ENCODE measurements at regions not wholly inside any gene's neighbourhood (a gene's known extent, or its start where the extent isn't known, plus 50 kb on each side); places are given as distances from the start of the nearest gene placed in this dataset.

GRCh38 chr2:54024576-54024975 lies 53.8 kb upstream of the PSME4 start:
- no peaks in the 10 kb centered on the region for H3K79me2 ChIP-seq (ENCODE audit: insufficient read depth, low read length)
- H3K4me2 ChIP-seq (ENCODE audit: low read depth, low read length, poor library complexity, severe bottlenecking): no peak overlapping the region
- H3K9me3 ChIP-seq (ENCODE audit: insufficient read depth, low read depth, low read length): no peaks in the 10 kb centered on the region
- no peak overlapping the region for H2AFZ ChIP-seq (ENCODE audit: low read length)
- H3K9me2 ChIP-seq (replicated peaks; ENCODE audit: low read depth, low read length): no peaks in the 10 kb centered on the region
- no peaks in the 10 kb centered on the region for H3K4me1 ChIP-seq (ENCODE audit: insufficient read depth, low read length, poor library complexity, severe bottlenecking)
- no peak overlapping the region for H3K9ac ChIP-seq (ENCODE audit: low read depth, low read length, poor library complexity, severe bottlenecking)
- no peaks in the 10 kb centered on the region for H3K36me3 ChIP-seq (ENCODE audit: insufficient read depth, low read length)
- TF ChIP-seq CTCF (conservative IDR thresholded peaks at IDR 0.05; ENCODE audit: low read length) (no peak), EZH2phosphoT487 (IDR thresholded peaks at IDR 0.05; ENCODE audit: borderline replicate concordance) (no peak)
- H3K4me3 ChIP-seq (ENCODE audit: low read length, poor library complexity, severe bottlenecking): no peak overlapping the region
- H4K20me1 ChIP-seq (ENCODE audit: insufficient read depth, low read length, poor library complexity, severe bottlenecking): no peaks in the 10 kb centered on the region
- H3K27me3 ChIP-seq (ENCODE audit: insufficient read depth, low read length, poor library complexity, severe bottlenecking): no peaks in the 10 kb centered on the region
- no peaks in the 10 kb centered on the region for H3F3A ChIP-seq (ENCODE audit: low read depth)

- Histone ChIP-seq H4K20me1 (ENCODE audit: insufficient read depth, low read length, poor library complexity, severe bottlenecking) (no peaks in the 10 kb centered on the region), H3K79me2 (ENCODE audit: insufficient read depth, low read length) (no peaks in the 10 kb centered on the region), H3K4me3 (ENCODE audit: low read length, poor library complexity, severe bottlenecking) (no peak overlapping the region), H3K9me2 (replicated peaks; ENCODE audit: low read depth, low read length) (no peaks in the 10 kb centered on the region), H3K9ac (ENCODE audit: low read depth, low read length, poor library complexity, severe bottlenecking) (no peak overlapping the region), H2AFZ (ENCODE audit: low read length) (no peak overlapping the region), H3K9me3 (ENCODE audit: insufficient read depth, low read depth, low read length) (no peaks in the 10 kb centered on the region), H3K27me3 (ENCODE audit: insufficient read depth, low read length, poor library complexity, severe bottlenecking) (no peaks in the 10 kb centered on the region), H3F3A (ENCODE audit: low read depth) (no peaks in the 10 kb centered on the region), H3K4me2 (ENCODE audit: low read depth, low read length, poor library complexity, severe bottlenecking) (no peak overlapping the region), H3K4me1 (ENCODE audit: insufficient read depth, low read length, poor library complexity, severe bottlenecking) (no peaks in the 10 kb centered on the region), H3K36me3 (ENCODE audit: insufficient read depth, low read length) (no peaks in the 10 kb centered on the region)
- TF ChIP-seq EZH2phosphoT487 (IDR thresholded peaks at IDR 0.05; ENCODE audit: borderline replicate concordance): no peak
- TF ChIP-seq CTCF (conservative IDR thresholded peaks at IDR 0.05; ENCODE audit: low read length): no peak
Measured at GRCh38 chr2:54021702-54022101, 50.9 kb upstream of the PSME4 start.

GRCh38 chr2:54020793-54021414 lies 50.1 kb upstream of the PSME4 start:
- no peaks in the 10 kb centered on the region for H3F3A ChIP-seq (ENCODE audit: low read depth)

More at GRCh38 chr2:54020793-54021414, 50.1 kb upstream of the PSME4 start:
- H3K9me3 ChIP-seq (ENCODE audit: insufficient read depth, low read depth, low read length): no peaks in the 10 kb centered on the region
- no peak overlapping the region for H2AFZ ChIP-seq (ENCODE audit: low read length)
- TF ChIP-seq EZH2phosphoT487 (IDR thresholded peaks at IDR 0.05; ENCODE audit: borderline replicate concordance): no peak
- TF ChIP-seq CTCF (conservative IDR thresholded peaks at IDR 0.05; ENCODE audit: low read length): no peak
- no peak overlapping the region for H3K9ac ChIP-seq (ENCODE audit: low read depth, low read length, poor library complexity, severe bottlenecking)
- H3K4me3 ChIP-seq (ENCODE audit: low read length, poor library complexity, severe bottlenecking): no peak overlapping the region
- no peak overlapping the region for H3K4me2 ChIP-seq (ENCODE audit: low read depth, low read length, poor library complexity, severe bottlenecking)
- H3K27me3 ChIP-seq (ENCODE audit: insufficient read depth, low read length, poor library complexity, severe bottlenecking): no peaks in the 10 kb centered on the region
- H3K36me3 ChIP-seq (ENCODE audit: insufficient read depth, low read length): no peaks in the 10 kb centered on the region
- peaks cover 5% of the 10 kb centered on the region for H3K4me1 ChIP-seq (ENCODE audit: insufficient read depth, low read length, poor library complexity, severe bottlenecking)
- no peaks in the 10 kb centered on the region for H3K79me2 ChIP-seq (ENCODE audit: insufficient read depth, low read length)
- no peaks in the 10 kb centered on the region for H3K9me2 ChIP-seq (replicated peaks; ENCODE audit: low read depth, low read length)
- no peaks in the 10 kb centered on the region for H4K20me1 ChIP-seq (ENCODE audit: insufficient read depth, low read length, poor library complexity, severe bottlenecking)

All from Loucy (cell line).